ENCODE measurements at regions not wholly inside any gene's neighbourhood (a gene's known extent, or its start where the extent isn't known, plus 50 kb on each side); places are given as distances from the start of the nearest gene placed in this dataset.

GRCh38 chr9:26758655-26759054, 133.9 kb downstream of the CAAP1 start:
- TF ChIP-seq CTCF (IDR thresholded peaks at IDR 0.05): no peak
- TF ChIP-seq POLR2A (IDR thresholded peaks at IDR 0.05): no peak
- intact Hi-C loops (cut with DNase I; ENCODE audit: low total_unique reads): no loop called here
- 60 to 73% methylated on average over 6 of the region's 6 CpGs for WGBS, 2 donors
- no peak for DNase-seq (ENCODE audit: low spot score in 2 of 2)
- no peak overlapping the region for H3K4me3 ChIP-seq (ENCODE audit: low read depth, poor library complexity, severe bottlenecking)

- intact Hi-C loops (cut with DNase I; ENCODE audit: low total_unique reads): no loop called here
- no peak overlapping the region for H3K4me3 ChIP-seq (ENCODE audit: low read depth, poor library complexity, severe bottlenecking)
- no peak for DNase-seq (ENCODE audit: low spot score in 2 of 2)
- no peak for TF ChIP-seq CTCF (IDR thresholded peaks at IDR 0.05)
- TF ChIP-seq POLR2A (IDR thresholded peaks at IDR 0.05): no peak
- 87 to 91% methylated on average over 2 of the region's 2 CpGs for whole genome bisulfite sequencing, 2 donors
Measured at GRCh38 chr9:26756881-26757280, 135.7 kb downstream of the CAAP1 start.

DNA sequence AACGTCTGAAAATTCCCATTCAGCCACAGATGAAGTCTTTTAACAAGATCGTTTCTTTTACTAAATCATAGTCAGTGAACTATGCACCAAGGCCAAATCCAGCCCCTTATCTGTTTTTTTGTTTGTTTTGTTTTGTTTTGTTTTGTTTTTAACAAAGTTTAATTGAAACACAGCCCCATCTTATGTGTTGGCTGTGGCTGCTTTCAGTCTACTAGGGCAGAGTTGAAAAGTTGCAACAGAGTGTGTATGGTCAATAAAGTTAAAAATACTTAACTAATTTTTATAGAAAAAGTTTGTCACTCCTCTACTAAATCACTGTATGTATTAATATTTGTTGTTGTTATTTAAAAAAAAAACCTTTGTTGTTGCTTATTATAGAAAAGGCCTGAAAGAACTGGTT, 137.1 kb downstream of the CAAP1 start:
- 52 to 53% methylated on average over 2 of the region's 2 CpGs for WGBS, 2 donors
- intact Hi-C loops (cut with DNase I; ENCODE audit: low total_unique reads): no loop called here
- no peak for TF ChIP-seq CTCF (IDR thresholded peaks at IDR 0.05)
- no peak for TF ChIP-seq POLR2A (IDR thresholded peaks at IDR 0.05)
- H3K4me3 ChIP-seq (ENCODE audit: low read depth, poor library complexity, severe bottlenecking): no peak overlapping the region
- no peak for DNase-seq (ENCODE audit: low spot score in 2 of 2)

DNA sequence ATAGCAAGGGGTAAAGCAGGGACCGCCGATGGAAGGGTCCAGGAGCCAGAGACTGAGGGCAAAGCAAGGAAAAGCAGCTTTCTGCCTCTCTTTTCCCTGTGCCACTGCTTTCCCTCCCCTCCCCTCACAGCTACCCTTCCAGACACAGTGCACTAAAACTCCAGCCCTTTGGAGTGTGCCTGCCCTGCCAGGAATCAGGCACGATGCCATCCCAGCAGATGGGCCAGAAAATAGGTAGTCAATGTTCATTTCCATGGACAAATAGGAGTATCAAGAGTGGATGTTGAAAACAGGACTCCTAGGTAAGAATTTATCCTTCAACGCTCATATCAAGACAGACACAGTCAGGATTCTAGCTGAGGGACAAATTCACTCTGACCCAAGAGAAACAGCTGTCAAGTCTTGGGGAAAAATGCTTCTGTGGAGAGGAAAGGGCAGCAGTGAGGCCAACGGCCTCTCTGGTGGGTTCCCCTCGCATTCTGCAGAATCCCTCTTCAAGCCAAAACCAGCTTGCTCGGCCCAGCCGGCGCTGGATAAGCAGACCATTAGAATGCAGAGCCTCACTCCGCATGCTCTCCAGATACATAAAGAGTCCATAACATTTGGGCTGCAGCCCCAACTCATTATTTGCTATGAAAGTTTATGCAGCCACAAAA, 138.0 kb downstream of the CAAP1 start:
- intact Hi-C loops (cut with DNase I; ENCODE audit: low total_unique reads): no loop called here
- H3K4me3 ChIP-seq (ENCODE audit: low read depth, poor library complexity, severe bottlenecking): no peak overlapping the region
- no peak for DNase-seq (ENCODE audit: low spot score in 2 of 2)
- TF ChIP-seq POLR2A (IDR thresholded peaks at IDR 0.05) (no peak), CTCF (IDR thresholded peaks at IDR 0.05) (no peak)
- WGBS, 2 donors: 73 to 82% methylated on average over 10 of the region's 10 CpGs

DNA sequence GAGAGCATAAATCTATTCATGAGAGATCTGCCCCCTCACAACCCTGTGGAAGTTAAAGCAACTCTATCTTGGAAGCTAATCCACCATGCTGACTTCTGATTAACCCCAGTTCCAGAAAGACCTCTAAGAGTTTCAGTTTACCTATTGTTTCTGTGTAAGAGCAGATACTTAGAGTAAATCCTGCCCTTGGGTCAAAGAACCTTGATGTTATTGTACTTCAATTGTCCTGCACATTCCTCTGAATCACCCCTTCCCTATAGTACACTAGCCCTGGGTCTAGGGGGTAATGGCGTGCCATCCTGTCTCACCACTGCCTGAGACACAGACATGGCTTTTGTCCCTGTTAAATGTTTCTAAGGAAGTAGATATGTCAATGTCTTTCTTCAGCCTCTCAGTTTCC, 138.6 kb downstream of the CAAP1 start:
- intact Hi-C loops (cut with DNase I; ENCODE audit: low total_unique reads): no loop called here
- no peak overlapping the region for H3K4me3 ChIP-seq (ENCODE audit: low read depth, poor library complexity, severe bottlenecking)
- no peak for TF ChIP-seq POLR2A (IDR thresholded peaks at IDR 0.05)
- TF ChIP-seq CTCF (IDR thresholded peaks at IDR 0.05): no peak
- DNase-seq (ENCODE audit: low spot score in 2 of 2): no peak
- WGBS, 2 donors: 91 to 95% methylated on average over 1 of the region's 1 CpG

DNA sequence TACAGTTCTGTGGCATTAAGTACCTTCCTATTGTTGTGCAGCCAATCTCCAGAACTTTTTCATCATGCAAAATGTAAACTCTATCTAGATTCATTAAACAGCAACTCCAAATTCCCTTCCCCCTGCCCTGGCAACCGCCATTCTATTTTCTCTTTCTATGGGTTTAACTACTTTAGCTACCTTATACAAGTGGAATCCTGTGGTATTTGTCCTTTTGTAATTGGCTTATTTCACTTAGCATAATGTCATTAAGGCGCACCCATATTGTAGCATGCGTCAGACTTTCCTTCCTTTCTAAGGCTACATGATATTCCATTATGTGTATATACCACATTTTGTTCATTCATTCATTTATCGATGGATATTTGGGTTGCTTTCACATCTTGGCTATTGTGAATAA, 142.4 kb downstream of the CAAP1 start:
- DNase-seq (ENCODE audit: low spot score in 2 of 2): no peak
- WGBS, 2 donors: 88 to 97% methylated on average over 4 of the region's 4 CpGs
- intact Hi-C loops (cut with DNase I; ENCODE audit: low total_unique reads): no loop called here
- H3K4me3 ChIP-seq (ENCODE audit: low read depth, poor library complexity, severe bottlenecking): no peak overlapping the region
- no peak for TF ChIP-seq CTCF (IDR thresholded peaks at IDR 0.05)
- TF ChIP-seq POLR2A (IDR thresholded peaks at IDR 0.05): no peak

All from lower leg skin (tissue), 4 donors.